ENCODE measurements at regions not wholly inside any gene's neighbourhood (a gene's known extent, or its start where the extent isn't known, plus 50 kb on each side); places are given as distances from the start of the nearest gene placed in this dataset.

GRCh38 chr9:32004431-32005076, 379.9 kb upstream of the ACO1 start:
- Histone ChIP-seq H3K4me3 (ENCODE audit: extremely low read depth in 1 of 4, insufficient read depth in 2 of 4, low read depth in 3 of 4, low read length in 4 of 4) (no peak overlapping the region), H4K20me1 (replicated peaks in 1 of 2; ENCODE audit: control insufficient read depth in 1 of 2, insufficient read depth in 2 of 2, low read length in 2 of 2) (no peaks in the 10 kb centered on the region), H3K18ac (ENCODE audit: extremely low read depth, low read length) (no peak overlapping the region), H3K9ac (replicated peaks in 1 of 4; ENCODE audit: extremely low read depth in 1 of 4, low read depth in 3 of 4, low read length in 3 of 4) (no peak overlapping the region), H3K23ac (ENCODE audit: insufficient read length) (no peak overlapping the region), H2BK12ac (ENCODE audit: low read depth, low read length) (no peak overlapping the region), H3K4me1 (replicated peaks in 1 of 4; ENCODE audit: control insufficient read depth in 3 of 4, insufficient read depth in 4 of 4, low read length in 3 of 4) (no peaks in the 10 kb centered on the region), H4K8ac (ENCODE audit: extremely low read depth, insufficient read depth, low read length) (no peak overlapping the region), H3K9me3 (ENCODE audit: insufficient read depth in 2 of 2, low read depth in 1 of 2, low read length in 1 of 2) (no peaks in the 10 kb centered on the region), H3K79me2 (ENCODE audit: control insufficient read depth in 1 of 2, insufficient read depth in 2 of 2, low read length in 2 of 2) (no peaks in the 10 kb centered on the region), H2AFZ (ENCODE audit: low read length) (peak overlapping the region; percentile 77; the same call in 1 of the 2 replicates), H3K79me1 (ENCODE audit: low read depth, low read length) (no peaks in the 10 kb centered on the region), H3K36me3 (ENCODE audit: control insufficient read depth in 2 of 4, insufficient read depth in 4 of 4, low read length in 3 of 4) (no peaks in the 10 kb centered on the region), H3K23me2 (ENCODE audit: low read depth, low read length) (no peaks in the 10 kb centered on the region), H3K4me2 (ENCODE audit: insufficient read depth in 1 of 2, low read depth in 2 of 2, low read length in 2 of 2) (no peak overlapping the region), H2BK20ac (ENCODE audit: low read length) (no peak overlapping the region), H3K27ac (ENCODE audit: low read depth, low read length) (no peak overlapping the region), H4K5ac (ENCODE audit: insufficient read length, low read depth, low read length) (no peak overlapping the region), H3K27me3 (replicated peaks in 1 of 4; ENCODE audit: control insufficient read depth in 3 of 4, extremely low read depth in 1 of 4, insufficient read depth in 3 of 4, low read length in 3 of 4) (no peaks in the 10 kb centered on the region), H2BK15ac (ENCODE audit: low read length) (no peak overlapping the region), H3K14ac (ENCODE audit: insufficient read length) (no peak overlapping the region), H3K4ac (replicated peaks; ENCODE audit: insufficient read length, low read depth, low read length) (no peak overlapping the region), H4K91ac (replicated peaks; ENCODE audit: insufficient read length, low read length) (no peak overlapping the region), H2BK5ac (ENCODE audit: low read depth, low read length) (no peak overlapping the region), H2AK5ac (ENCODE audit: low read depth, low read length) (no peak overlapping the region), H3K56ac (replicated peaks; ENCODE audit: insufficient read length, low read depth, low read length) (no peak overlapping the region), H2BK120ac (replicated peaks; ENCODE audit: low read depth, low read length) (no peak overlapping the region)
- ChIA-PET POLR2A (ENCODE audit: partially characterized antibody) (no interaction called here), CTCF (ENCODE audit: partially characterized antibody) (no interaction called here)
- WGBS, 2 experiments (ENCODE audit: extremely low coverage in 1 of 2, insufficient coverage in 1 of 2, insufficient read length in 1 of 2, insufficient replicate concordance in 2 of 2, low coverage in 1 of 2, low lambda C conversion rate in 2 of 2, missing lambda C conversion rate in 1 of 2) = 93% methylated on average over 7 of the region's 7 CpGs; no CpG with 5 or more reads in 1 of the 2 experiments
- no peak for FAIRE-seq
- DNase-seq (ENCODE audit: low read depth in 1 of 2, low spot score in 2 of 2) = no peak
- TF ChIP-seq RXRA (IDR thresholded peaks at IDR 0.05; ENCODE audit: insufficient read depth, low read depth, low read length) = no peak
- no peak for TF ChIP-seq SRF (IDR thresholded peaks at IDR 0.05; ENCODE audit: low read depth, low read length)
- no peak for TF ChIP-seq RNF2 (IDR thresholded peaks at IDR 0.05; ENCODE audit: borderline replicate concordance, low read depth, low read length, missing control alignments, poor library complexity, severe bottlenecking)
- TF ChIP-seq BCL11A (IDR thresholded peaks at IDR 0.05; ENCODE audit: low read depth in 2 of 2, low read length in 2 of 2) = no peak
- TF ChIP-seq CTBP2 (IDR thresholded peaks at IDR 0.05; ENCODE audit: borderline replicate concordance, insufficient read depth, insufficient read length, low read length) = no peak
- TF ChIP-seq CREB1 (IDR thresholded peaks at IDR 0.05) = no peak
- TF ChIP-seq E2F6 (IDR thresholded peaks at IDR 0.05) = no peak
- TF ChIP-seq KDM5A (IDR thresholded peaks at IDR 0.05; ENCODE audit: low read length) = no peak
